Peyer's patch (tissue), 4 donors: ENCODE measurements at regions not wholly inside any gene's neighbourhood (a gene's known extent, or its start where the extent isn't known, plus 50 kb on each side); places are given as distances from the start of the nearest gene placed in this dataset.
"Not testable (repeated sequence)": the region's sequence is repeated elsewhere in the genome, so short reads cannot be mapped to it uniquely, and the experiment has no call there.

Experiments used
- POLR2A ChIP-seq, 2 donors: fragments of 450-650 bp; IDR thresholded peaks; one replicate each; pipeline ENCODE4 v1.5.1; 2017; ENCODE audit warnings: antibody characterized with exemption in 2 of 2, mild to moderate bottlenecking in 2 of 2, moderate library complexity in 2 of 2
- TF ChIP-seq, protein P1 (sequence below), 6 experiments: fragments of 450-650 bp in 4 of 6; fragments of 200-600 bp in 2 of 6; sonication (generic) in 1 of 6; IDR thresholded peaks; one replicate each; pipeline ENCODE4 v1.5.1; 2017 to 2019; ENCODE audit warnings: antibody characterized with exemption in 6 of 6, mild to moderate bottlenecking in 3 of 6, moderate library complexity in 1 of 6

DNA sequence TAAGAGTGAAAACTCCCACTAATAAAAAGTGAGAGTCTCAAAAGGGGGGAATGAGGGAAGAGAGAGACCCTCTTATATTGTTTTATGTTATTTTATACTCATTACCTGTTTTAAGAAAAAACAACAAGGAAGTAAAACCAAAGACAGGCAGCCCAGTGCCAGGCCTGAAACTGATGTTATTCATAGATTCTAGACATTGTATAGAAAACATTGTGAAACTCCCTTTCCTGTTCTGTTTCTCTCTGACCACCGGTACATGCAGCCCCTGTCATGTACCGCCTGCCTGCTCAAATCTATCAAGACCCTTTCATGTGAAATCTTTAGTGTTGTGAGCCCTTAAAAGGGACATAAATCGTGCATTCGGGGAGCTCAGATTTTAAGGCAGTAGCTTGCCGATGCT is 216.4 kb upstream of the CNTN3 start:
- TF ChIP-seq, protein P1, sequence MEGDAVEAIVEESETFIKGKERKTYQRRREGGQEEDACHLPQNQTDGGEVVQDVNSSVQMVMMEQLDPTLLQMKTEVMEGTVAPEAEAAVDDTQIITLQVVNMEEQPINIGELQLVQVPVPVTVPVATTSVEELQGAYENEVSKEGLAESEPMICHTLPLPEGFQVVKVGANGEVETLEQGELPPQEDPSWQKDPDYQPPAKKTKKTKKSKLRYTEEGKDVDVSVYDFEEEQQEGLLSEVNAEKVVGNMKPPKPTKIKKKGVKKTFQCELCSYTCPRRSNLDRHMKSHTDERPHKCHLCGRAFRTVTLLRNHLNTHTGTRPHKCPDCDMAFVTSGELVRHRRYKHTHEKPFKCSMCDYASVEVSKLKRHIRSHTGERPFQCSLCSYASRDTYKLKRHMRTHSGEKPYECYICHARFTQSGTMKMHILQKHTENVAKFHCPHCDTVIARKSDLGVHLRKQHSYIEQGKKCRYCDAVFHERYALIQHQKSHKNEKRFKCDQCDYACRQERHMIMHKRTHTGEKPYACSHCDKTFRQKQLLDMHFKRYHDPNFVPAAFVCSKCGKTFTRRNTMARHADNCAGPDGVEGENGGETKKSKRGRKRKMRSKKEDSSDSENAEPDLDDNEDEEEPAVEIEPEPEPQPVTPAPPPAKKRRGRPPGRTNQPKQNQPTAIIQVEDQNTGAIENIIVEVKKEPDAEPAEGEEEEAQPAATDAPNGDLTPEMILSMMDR (IDR thresholded peaks at IDR 0.05): not testable (repeated sequence)
- not testable (repeated sequence) for TF ChIP-seq POLR2A (IDR thresholded peaks at IDR 0.05)
